ENCODE measurements at regions not wholly inside any gene's neighbourhood (a gene's known extent, or its start where the extent isn't known, plus 50 kb on each side); places are given as distances from the start of the nearest gene placed in this dataset.
"Not testable (repeated sequence)": the region's sequence is repeated elsewhere in the genome, so short reads cannot be mapped to it uniquely, and the experiment has no call there.

DNA sequence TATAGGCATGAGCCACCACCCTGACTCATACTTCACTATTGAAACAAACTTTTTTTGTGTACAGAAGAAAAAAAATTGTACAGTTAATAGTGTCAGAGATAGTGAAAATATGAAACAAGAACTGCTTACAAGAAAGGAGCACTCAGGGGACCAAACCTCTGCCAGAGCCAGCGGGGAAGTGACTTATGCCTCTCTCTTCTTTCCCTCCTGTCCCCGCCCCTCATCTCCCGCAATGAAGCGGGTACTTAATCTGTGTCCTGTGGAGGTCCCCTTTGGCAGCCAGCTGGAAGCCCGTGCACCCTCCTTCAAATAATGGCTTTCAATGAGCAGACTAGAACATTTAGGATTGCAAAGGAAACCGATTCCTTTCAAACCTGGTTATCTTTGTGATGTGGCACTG lies 51.5 kb downstream of the PPIAL4A start:
- H3K4me1 Mint-ChIP-seq (ENCODE audit: low read depth, unreplicated experiment), result peaks cover 26% of the 10 kb centered on the region
- CTCF ChIA-PET, result not testable (repeated sequence)

DNA sequence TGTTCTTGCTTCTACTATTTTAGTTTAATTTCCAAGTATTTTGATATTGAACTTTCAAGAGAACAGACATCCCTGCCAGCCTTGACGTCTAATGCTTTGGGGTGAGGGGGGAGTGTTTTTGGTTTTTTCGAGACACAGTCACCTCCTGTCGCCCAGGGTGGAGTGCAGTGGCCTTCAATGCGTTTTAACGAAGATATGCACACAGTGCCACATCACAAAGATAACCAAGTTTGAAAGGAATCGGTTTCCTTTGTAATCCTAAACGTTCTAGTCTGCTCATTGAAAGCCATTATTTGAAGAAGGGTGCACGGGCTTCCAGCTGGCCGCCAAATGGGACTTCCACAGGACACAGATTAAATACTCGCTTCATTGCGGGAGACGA lies 52.3 kb downstream of the PPIAL4A start:
- Mint-ChIP-seq H3K4me1 (ENCODE audit: low read depth, unreplicated experiment) (peaks cover 26% of the 10 kb centered on the region), H3K27ac (ENCODE audit: unreplicated experiment) (peak overlapping the region; percentile 96), H3K4me3 (ENCODE audit: low read depth, unreplicated experiment) (peak overlapping the region; percentile 85), H3K36me3 (ENCODE audit: insufficient read depth, unreplicated experiment) (peaks cover 10% of the 10 kb centered on the region)
- CTCF ChIA-PET; intact Hi-C loops (cut with micrococcal nuclease; ENCODE audit: unreplicated experiment); DNase-seq; BruUV-seq (replicated peaks); H3K9me3 Mint-ChIP-seq (ENCODE audit: low read depth, unreplicated experiment); H3K27me3 Mint-ChIP-seq (ENCODE audit: unreplicated experiment): not testable (repeated sequence)

More for the DNA sequence above, 51.5 kb downstream of the PPIAL4A start:
- intact Hi-C loops (cut with micrococcal nuclease; ENCODE audit: unreplicated experiment); BruUV-seq (replicated peaks); H3K27me3 Mint-ChIP-seq (ENCODE audit: unreplicated experiment); H3K4me3 Mint-ChIP-seq (ENCODE audit: low read depth, unreplicated experiment); DNase-seq; H3K27ac Mint-ChIP-seq (ENCODE audit: unreplicated experiment); H3K9me3 Mint-ChIP-seq (ENCODE audit: low read depth, unreplicated experiment): not testable (repeated sequence)
- peaks cover 10% of the 10 kb centered on the region for H3K36me3 Mint-ChIP-seq (ENCODE audit: insufficient read depth, unreplicated experiment)

DNA sequence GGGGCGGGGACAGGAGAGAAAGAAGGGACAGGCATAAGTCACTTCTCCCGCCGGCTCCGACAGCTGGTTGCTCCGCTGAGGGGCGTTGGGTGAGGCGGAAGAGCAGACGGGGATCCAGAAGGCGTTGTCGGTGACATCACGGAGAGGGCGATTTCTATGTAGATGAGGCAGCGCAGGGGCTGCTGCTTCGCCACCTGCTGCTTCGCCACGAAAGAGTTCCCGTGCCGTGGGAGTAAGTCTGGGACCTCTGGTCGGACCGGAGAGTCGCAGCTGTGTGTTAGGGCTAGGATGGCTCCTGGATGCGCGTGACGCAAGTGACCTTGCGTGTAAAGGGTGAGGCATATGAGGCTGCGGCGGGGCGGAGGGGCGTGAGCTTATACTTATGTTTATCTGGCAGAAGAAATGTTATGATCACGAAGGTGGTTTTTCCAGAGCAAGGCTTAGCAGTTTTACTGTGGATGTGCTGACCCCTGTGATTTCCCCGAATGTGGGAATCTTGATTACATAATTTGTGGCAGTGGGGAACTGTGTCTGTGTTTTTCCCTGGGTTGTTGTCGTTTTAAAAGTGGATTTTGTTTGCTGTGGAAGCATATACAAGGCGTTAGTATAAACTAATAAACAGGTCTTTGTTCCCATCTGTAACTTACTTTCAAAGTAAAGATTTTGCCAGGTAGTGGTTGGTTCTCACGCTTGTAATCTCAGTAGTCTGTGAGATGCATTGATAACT lies 52.8 kb downstream of the PPIAL4A start:
- intact Hi-C loops (cut with micrococcal nuclease; ENCODE audit: unreplicated experiment); H3K27me3 Mint-ChIP-seq (ENCODE audit: unreplicated experiment); CTCF ChIA-PET; H3K9me3 Mint-ChIP-seq (ENCODE audit: low read depth, unreplicated experiment): not testable (repeated sequence)
- Mint-ChIP-seq H3K4me3 (ENCODE audit: low read depth, unreplicated experiment) (peak overlapping the region; percentile 85), H3K4me1 (ENCODE audit: low read depth, unreplicated experiment) (peaks cover 26% of the 10 kb centered on the region), H3K36me3 (ENCODE audit: insufficient read depth, unreplicated experiment) (peaks cover 10% of the 10 kb centered on the region), H3K27ac (ENCODE audit: unreplicated experiment) (peak overlapping the region; percentile 96)
- TSS peak; percentile 98 for BruUV-seq (replicated peaks)
- DNase-seq, result peak; percentile 60

DNA sequence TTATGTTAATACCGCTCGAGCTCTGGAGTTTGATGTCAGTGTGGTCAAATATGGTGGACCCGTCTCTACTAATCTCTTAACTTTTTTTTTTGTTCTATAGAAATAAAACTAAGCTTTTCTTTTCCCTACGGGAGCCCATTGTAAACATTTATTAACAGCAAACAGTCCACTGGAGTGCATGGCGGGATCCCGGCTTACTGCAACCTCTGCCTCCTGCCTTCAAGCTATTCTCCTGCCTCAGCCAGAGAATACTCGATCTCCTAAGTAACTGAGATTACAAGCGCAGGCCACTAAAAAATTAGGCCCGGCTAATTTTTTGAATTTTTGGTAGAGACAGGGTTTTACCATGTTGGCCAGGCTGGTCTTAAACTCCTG lies 53.4 kb downstream of the PPIAL4A start:
- Mint-ChIP-seq H3K36me3 (ENCODE audit: insufficient read depth, unreplicated experiment) (peaks cover 10% of the 10 kb centered on the region), H3K4me3 (ENCODE audit: low read depth, unreplicated experiment) (peak overlapping the region; percentile 85), H3K4me1 (ENCODE audit: low read depth, unreplicated experiment) (peaks cover 26% of the 10 kb centered on the region)
- H3K27ac Mint-ChIP-seq (ENCODE audit: unreplicated experiment); H3K27me3 Mint-ChIP-seq (ENCODE audit: unreplicated experiment); BruUV-seq (replicated peaks); H3K9me3 Mint-ChIP-seq (ENCODE audit: low read depth, unreplicated experiment); intact Hi-C loops (cut with micrococcal nuclease; ENCODE audit: unreplicated experiment); DNase-seq; CTCF ChIA-PET: not testable (repeated sequence)

DNA sequence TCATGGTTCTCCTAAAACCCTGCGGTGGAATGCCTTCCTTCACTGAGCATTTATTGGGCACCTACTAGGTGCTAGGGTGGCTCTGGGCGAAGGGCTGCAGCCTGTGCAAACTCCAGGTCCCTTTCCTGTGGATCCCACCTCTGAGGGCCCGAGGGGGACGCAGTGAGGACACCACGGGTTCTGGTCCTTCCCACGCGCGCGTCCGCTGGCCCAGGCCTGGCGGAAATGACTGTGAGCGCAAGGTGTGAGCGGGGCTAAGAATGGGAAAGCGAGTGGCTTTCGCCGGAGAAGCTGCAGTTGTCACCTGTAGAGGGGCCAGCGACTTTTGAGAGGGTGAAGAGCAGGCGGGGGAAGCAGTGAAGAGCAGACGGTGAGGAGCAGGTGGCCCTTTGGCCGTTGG lies 55.1 kb downstream of the PPIAL4A start:
- Mint-ChIP-seq H3K36me3 (ENCODE audit: insufficient read depth, unreplicated experiment) (peaks cover 10% of the 10 kb centered on the region), H3K4me1 (ENCODE audit: low read depth, unreplicated experiment) (peaks cover 26% of the 10 kb centered on the region)
- BruUV-seq (replicated peaks); CTCF ChIA-PET; H3K4me3 Mint-ChIP-seq (ENCODE audit: low read depth, unreplicated experiment); H3K27ac Mint-ChIP-seq (ENCODE audit: unreplicated experiment); intact Hi-C loops (cut with micrococcal nuclease; ENCODE audit: unreplicated experiment); DNase-seq; H3K9me3 Mint-ChIP-seq (ENCODE audit: low read depth, unreplicated experiment); H3K27me3 Mint-ChIP-seq (ENCODE audit: unreplicated experiment): not testable (repeated sequence)

DNA sequence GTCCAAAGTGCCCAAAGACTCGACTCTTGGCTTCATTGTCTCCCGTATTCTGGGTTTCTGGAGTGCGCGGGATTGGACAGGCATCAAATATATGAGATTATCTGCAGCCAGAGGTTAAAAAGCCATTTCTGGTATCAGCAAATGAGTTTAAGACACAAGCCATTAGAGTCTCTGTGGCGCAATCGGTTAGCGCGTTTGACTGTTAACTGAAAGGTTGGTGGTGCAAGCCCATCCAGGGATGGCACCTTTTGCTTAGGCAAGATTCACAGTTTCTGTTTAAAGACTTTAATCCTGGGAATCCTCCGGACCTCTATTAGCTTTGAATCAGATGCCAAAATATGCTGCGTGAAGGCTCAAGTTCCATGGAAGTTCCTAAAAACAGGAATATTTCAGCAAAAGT lies 55.6 kb downstream of the PPIAL4A start:
- CTCF ChIA-PET; H3K27me3 Mint-ChIP-seq (ENCODE audit: unreplicated experiment); H3K4me3 Mint-ChIP-seq (ENCODE audit: low read depth, unreplicated experiment); DNase-seq; H3K27ac Mint-ChIP-seq (ENCODE audit: unreplicated experiment); BruUV-seq (replicated peaks); H3K9me3 Mint-ChIP-seq (ENCODE audit: low read depth, unreplicated experiment); intact Hi-C loops (cut with micrococcal nuclease; ENCODE audit: unreplicated experiment): not testable (repeated sequence)
- peaks cover 26% of the 10 kb centered on the region for H3K4me1 Mint-ChIP-seq (ENCODE audit: low read depth, unreplicated experiment)
- H3K36me3 Mint-ChIP-seq (ENCODE audit: insufficient read depth, unreplicated experiment), result peaks cover 10% of the 10 kb centered on the region

DNA sequence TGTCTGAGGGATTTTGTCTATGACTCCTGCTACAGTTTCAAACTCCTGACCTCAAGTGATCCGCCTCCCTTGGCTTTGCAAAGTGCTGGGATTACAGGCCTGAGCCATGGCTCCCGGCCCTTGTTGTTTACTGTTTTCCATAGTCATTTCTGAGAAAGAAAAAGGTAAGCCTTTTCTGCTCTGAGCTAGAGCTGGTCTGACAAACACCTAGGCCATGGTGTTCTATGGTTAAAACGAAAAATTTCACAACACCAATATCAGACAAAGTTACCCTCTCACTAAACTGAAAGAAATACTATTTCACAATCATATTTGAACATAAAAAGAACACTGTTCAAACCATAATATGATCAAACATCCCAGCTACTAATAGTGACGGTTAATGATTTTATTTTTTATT lies 57.5 kb downstream of the PPIAL4A start:
- H3K9me3 Mint-ChIP-seq (ENCODE audit: low read depth, unreplicated experiment); H3K27me3 Mint-ChIP-seq (ENCODE audit: unreplicated experiment); DNase-seq; H3K4me3 Mint-ChIP-seq (ENCODE audit: low read depth, unreplicated experiment); BruUV-seq (replicated peaks); CTCF ChIA-PET; H3K36me3 Mint-ChIP-seq (ENCODE audit: insufficient read depth, unreplicated experiment); H3K27ac Mint-ChIP-seq (ENCODE audit: unreplicated experiment); intact Hi-C loops (cut with micrococcal nuclease; ENCODE audit: unreplicated experiment): not testable (repeated sequence)
- H3K4me1 Mint-ChIP-seq (ENCODE audit: low read depth, unreplicated experiment), result peaks cover 15% of the 10 kb centered on the region

DNA sequence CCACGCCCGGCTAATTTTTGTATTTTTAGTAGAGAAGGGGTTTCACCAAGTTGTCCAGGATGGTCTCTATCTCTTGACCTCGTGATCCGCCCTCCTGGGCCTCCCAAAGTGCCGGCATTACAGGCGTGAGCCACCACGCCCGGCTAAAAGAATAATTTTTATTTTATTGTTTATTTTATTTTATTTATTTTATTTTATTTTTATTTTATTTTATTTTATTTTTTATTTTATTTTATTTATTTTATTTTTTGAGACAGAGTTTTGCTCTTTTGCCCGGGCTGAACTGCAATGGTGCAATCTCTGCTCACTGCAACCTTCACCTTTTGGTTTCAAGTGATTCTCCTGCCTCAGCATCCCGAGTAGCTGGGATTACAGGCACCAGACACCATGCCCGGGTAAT lies 60.2 kb downstream of the PPIAL4A start:
- H3K9me3 Mint-ChIP-seq (ENCODE audit: low read depth, unreplicated experiment); intact Hi-C loops (cut with micrococcal nuclease; ENCODE audit: unreplicated experiment); H3K27me3 Mint-ChIP-seq (ENCODE audit: unreplicated experiment); DNase-seq; H3K36me3 Mint-ChIP-seq (ENCODE audit: insufficient read depth, unreplicated experiment); H3K4me3 Mint-ChIP-seq (ENCODE audit: low read depth, unreplicated experiment); CTCF ChIA-PET; H3K4me1 Mint-ChIP-seq (ENCODE audit: low read depth, unreplicated experiment); H3K27ac Mint-ChIP-seq (ENCODE audit: unreplicated experiment); BruUV-seq (replicated peaks): not testable (repeated sequence)

DNA sequence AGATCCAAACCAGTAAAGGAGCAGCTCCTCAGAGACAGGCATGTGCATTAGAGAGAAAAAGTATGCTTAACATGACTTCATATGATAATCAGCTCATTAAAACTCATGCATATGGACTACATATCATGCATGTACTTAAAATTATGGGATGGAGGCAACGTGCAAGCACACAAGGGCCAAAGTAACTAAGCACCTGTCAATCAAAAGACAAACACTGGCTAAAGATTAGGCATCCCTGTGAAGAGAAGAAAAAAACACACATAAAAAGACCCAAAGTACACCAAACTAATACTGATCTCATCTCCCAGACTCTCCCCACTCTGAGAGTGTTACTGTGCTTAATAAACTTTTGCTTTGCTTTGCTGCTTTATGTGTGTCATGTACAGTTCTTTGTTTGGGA lies 61.1 kb downstream of the PPIAL4A start:
- H3K9me3 Mint-ChIP-seq (ENCODE audit: low read depth, unreplicated experiment); H3K27me3 Mint-ChIP-seq (ENCODE audit: unreplicated experiment); H3K27ac Mint-ChIP-seq (ENCODE audit: unreplicated experiment); H3K4me1 Mint-ChIP-seq (ENCODE audit: low read depth, unreplicated experiment); H3K4me3 Mint-ChIP-seq (ENCODE audit: low read depth, unreplicated experiment); DNase-seq; BruUV-seq (replicated peaks); H3K36me3 Mint-ChIP-seq (ENCODE audit: insufficient read depth, unreplicated experiment); intact Hi-C loops (cut with micrococcal nuclease; ENCODE audit: unreplicated experiment); CTCF ChIA-PET: not testable (repeated sequence)

DNA sequence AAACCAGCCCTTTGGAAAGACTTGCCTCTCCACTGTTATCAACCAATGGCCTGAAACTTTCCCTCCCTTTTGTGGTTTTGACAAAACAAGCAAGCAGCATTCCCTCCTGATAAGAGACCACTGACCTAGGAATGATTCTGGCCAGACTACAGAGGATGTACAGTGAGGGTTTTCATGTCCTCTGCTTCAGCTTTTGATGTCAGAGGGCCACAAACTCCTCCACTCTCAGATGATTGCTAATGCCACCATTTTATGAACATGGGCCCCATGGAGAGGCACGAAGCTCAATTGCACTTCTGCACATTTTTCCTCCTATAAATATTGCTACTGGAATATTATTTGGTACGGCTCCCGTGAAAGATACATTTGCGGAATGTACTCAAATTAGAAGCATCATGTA lies 61.5 kb downstream of the PPIAL4A start:
- H3K27ac Mint-ChIP-seq (ENCODE audit: unreplicated experiment); BruUV-seq (replicated peaks); intact Hi-C loops (cut with micrococcal nuclease; ENCODE audit: unreplicated experiment); H3K4me3 Mint-ChIP-seq (ENCODE audit: low read depth, unreplicated experiment); DNase-seq; H3K4me1 Mint-ChIP-seq (ENCODE audit: low read depth, unreplicated experiment); H3K36me3 Mint-ChIP-seq (ENCODE audit: insufficient read depth, unreplicated experiment); H3K27me3 Mint-ChIP-seq (ENCODE audit: unreplicated experiment); CTCF ChIA-PET; H3K9me3 Mint-ChIP-seq (ENCODE audit: low read depth, unreplicated experiment): not testable (repeated sequence)

Data from Calu3 (cell line).